Neural progenitor cell (in vitro differentiated cells): ENCODE measurements at regions not wholly inside any gene's neighbourhood (a gene's known extent, or its start where the extent isn't known, plus 50 kb on each side); places are given as distances from the start of the nearest gene placed in this dataset.

Source experiments
- DNase-seq: peaks from one replicate; pipeline ENCODE4 v3.0.0-alpha.2; 2016; ENCODE audit warnings: low spot score
- H2AFZ ChIP-seq: fragments of 200-600 bp; sonication (generic); replicated peaks from 2 replicates; pipeline ENCODE4 v1.6.1; 2016; ENCODE audit warnings: antibody characterized with exemption
- H3F3A ChIP-seq: fragments of 200-600 bp; sonication (generic); 2 replicates; pipeline ENCODE4 v1.6.1; 2016; ENCODE audit warnings: antibody characterized with exemption, low read depth
- H3K27ac ChIP-seq: fragments of 200-600 bp; sonication (generic); 2 replicates; pipeline ENCODE4 v1.5.1; 2016; ENCODE audit warnings: mild to moderate bottlenecking
- H3K27me3 ChIP-seq: fragments of 200-600 bp; sonication (generic); 2 replicates; pipeline ENCODE4 v1.6.1; 2016; ENCODE audit warnings: mild to moderate bottlenecking, moderate library complexity
- H3K36me3 ChIP-seq: fragments of 200-600 bp; sonication (generic); 2 replicates; pipeline ENCODE4 v1.5.1; 2016
- H3K4me1 ChIP-seq: fragments of 200-600 bp; sonication (generic); 2 replicates; pipeline ENCODE4 v1.6.1; 2016; ENCODE audit warnings: mixed run types
- H3K4me2 ChIP-seq: fragments of 200-600 bp; sonication (generic); 2 replicates; pipeline ENCODE4 v1.6.1; 2016
- H3K4me3 ChIP-seq: fragments of 200-600 bp; sonication (generic); 2 replicates; pipeline ENCODE4 v1.5.1; 2016
- H3K79me2 ChIP-seq: fragments of 200-600 bp; sonication (generic); 2 replicates; pipeline ENCODE4 v1.6.1; 2016; ENCODE audit warnings: low read depth
- H3K9ac ChIP-seq: fragments of 200-600 bp; sonication (generic); 2 replicates; pipeline ENCODE4 v1.6.1; 2016
- H3K9me3 ChIP-seq: fragments of 200-600 bp; sonication (generic); 2 replicates; pipeline ENCODE4 v1.5.1; 2016; ENCODE audit warnings: low read depth
- H4K20me1 ChIP-seq: fragments of 200-600 bp; sonication (generic); 2 replicates; pipeline ENCODE4 v1.6.1; 2016; ENCODE audit warnings: low read depth
- H3K27ac Mint-ChIP-seq: 3 replicates; pipeline ENCODE4 v1.8.0; 2021; ENCODE audit warnings: mixed read lengths
- H3K27me3 Mint-ChIP-seq: 2 replicates; pipeline ENCODE4 v1.8.0; 2022; ENCODE audit warnings: low read depth, mild to moderate bottlenecking, inconsistent platforms, moderate library complexity, mixed read lengths; ENCODE audit not compliant: insufficient read depth
- H3K36me3 Mint-ChIP-seq: 3 replicates; pipeline ENCODE4 v1.8.0; 2021; ENCODE audit warnings: mixed read lengths
- H3K4me1 Mint-ChIP-seq: 3 replicates; pipeline ENCODE4 v1.8.0; 2021; ENCODE audit warnings: mixed read lengths
- H3K4me3 Mint-ChIP-seq: 3 replicates; pipeline ENCODE4 v1.8.0; 2021; ENCODE audit warnings: mild to moderate bottlenecking, moderate library complexity, mixed read lengths
- H3K9me3 Mint-ChIP-seq: 3 replicates; pipeline ENCODE4 v1.8.0; 2020; ENCODE audit warnings: mixed read lengths
- EZH2 ChIP-seq: fragments of 200-600 bp; sonication (generic); IDR thresholded peaks from 2 replicates; pipeline ENCODE4 v1.6.1; 2017; ENCODE audit warnings: antibody characterized with exemption, mild to moderate bottlenecking, moderate library complexity
- EZH2phosphoT487 ChIP-seq: fragments of 200-600 bp; sonication (generic); IDR thresholded peaks from 2 replicates; pipeline ENCODE4 v1.6.1; 2017; ENCODE audit warnings: antibody characterized with exemption
- TF ChIP-seq, protein P1 (sequence below): fragments of 200-600 bp; sonication (generic); IDR thresholded peaks from 2 replicates; pipeline ENCODE4 v1.5.1; 2017; ENCODE audit warnings: antibody characterized with exemption, mild to moderate bottlenecking

DNA sequence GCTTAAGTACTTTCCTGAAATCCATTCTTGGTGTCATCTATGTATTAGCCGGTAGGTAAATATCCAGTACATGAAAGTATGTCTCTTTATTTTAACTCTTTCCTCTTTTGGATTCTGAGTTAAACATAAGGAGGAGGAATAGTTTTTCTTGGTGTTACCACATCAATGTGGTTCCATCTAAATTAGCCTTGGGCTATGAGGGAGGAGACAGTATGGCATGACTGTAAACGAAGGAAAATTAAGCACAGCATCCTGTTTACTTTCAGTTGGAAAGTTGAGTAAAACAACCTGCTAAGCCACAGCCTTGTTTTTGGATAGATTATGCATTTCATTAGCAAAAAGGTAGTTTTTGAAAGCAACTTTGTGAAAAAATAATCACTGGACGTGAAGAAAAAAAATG, 693.0 kb upstream of the SOX9 start:
- Histone ChIP-seq H3K9ac (no peak overlapping the region), H3F3A (no peaks in the 10 kb centered on the region), H3K36me3 (no peaks in the 10 kb centered on the region), H4K20me1 (no peaks in the 10 kb centered on the region), H3K9me3 (no peaks in the 10 kb centered on the region), H3K4me3 (no peak overlapping the region), H3K27ac (no peak overlapping the region), H3K79me2 (no peaks in the 10 kb centered on the region), H3K27me3 (no peaks in the 10 kb centered on the region), H3K4me2 (no peak overlapping the region), H3K4me1 (no peaks in the 10 kb centered on the region), H2AFZ (no peak overlapping the region)
- DNase-seq: no peak
- H3K4me1 Mint-ChIP-seq: no peaks in the 10 kb centered on the region
- H3K4me3 Mint-ChIP-seq: no peak overlapping the region
- H3K27ac Mint-ChIP-seq: no peak overlapping the region
- no peaks in the 10 kb centered on the region for H3K36me3 Mint-ChIP-seq
- peaks cover 13% of the 10 kb centered on the region for H3K9me3 Mint-ChIP-seq
- H3K27me3 Mint-ChIP-seq: peaks cover 2% of the 10 kb centered on the region
- TF ChIP-seq EZH2 (no peak), EZH2phosphoT487 (no peak)
- TF ChIP-seq, protein P1, sequence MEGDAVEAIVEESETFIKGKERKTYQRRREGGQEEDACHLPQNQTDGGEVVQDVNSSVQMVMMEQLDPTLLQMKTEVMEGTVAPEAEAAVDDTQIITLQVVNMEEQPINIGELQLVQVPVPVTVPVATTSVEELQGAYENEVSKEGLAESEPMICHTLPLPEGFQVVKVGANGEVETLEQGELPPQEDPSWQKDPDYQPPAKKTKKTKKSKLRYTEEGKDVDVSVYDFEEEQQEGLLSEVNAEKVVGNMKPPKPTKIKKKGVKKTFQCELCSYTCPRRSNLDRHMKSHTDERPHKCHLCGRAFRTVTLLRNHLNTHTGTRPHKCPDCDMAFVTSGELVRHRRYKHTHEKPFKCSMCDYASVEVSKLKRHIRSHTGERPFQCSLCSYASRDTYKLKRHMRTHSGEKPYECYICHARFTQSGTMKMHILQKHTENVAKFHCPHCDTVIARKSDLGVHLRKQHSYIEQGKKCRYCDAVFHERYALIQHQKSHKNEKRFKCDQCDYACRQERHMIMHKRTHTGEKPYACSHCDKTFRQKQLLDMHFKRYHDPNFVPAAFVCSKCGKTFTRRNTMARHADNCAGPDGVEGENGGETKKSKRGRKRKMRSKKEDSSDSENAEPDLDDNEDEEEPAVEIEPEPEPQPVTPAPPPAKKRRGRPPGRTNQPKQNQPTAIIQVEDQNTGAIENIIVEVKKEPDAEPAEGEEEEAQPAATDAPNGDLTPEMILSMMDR: no peak

DNA sequence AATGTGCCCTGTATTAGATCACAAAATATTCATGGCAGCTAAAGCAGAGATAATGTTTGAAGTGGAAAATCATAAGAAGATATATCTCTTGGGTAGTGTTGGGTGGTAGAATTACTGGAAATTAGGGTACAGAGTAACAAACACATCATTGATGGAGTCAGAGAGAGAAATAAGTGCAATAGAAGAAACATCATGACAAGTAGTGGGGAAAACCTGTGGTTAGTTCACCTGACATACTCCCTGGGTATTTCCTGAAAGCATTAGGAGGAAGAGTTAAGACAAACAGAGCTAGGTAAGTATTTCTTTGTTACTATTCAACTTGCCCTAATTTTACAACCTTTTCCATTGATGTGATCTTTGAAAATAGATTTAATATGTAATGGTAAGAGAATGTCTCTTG, 691.9 kb upstream of the SOX9 start:
- Histone ChIP-seq H3K4me1 (no peaks in the 10 kb centered on the region), H3K4me3 (no peak overlapping the region), H3K36me3 (no peaks in the 10 kb centered on the region), H3F3A (no peaks in the 10 kb centered on the region), H4K20me1 (no peaks in the 10 kb centered on the region), H3K9ac (no peak overlapping the region), H3K9me3 (no peaks in the 10 kb centered on the region), H3K79me2 (no peaks in the 10 kb centered on the region), H3K27ac (no peak overlapping the region), H3K4me2 (no peak overlapping the region), H2AFZ (no peak overlapping the region), H3K27me3 (no peaks in the 10 kb centered on the region)
- H3K4me3 Mint-ChIP-seq: no peak overlapping the region
- H3K9me3 Mint-ChIP-seq: peaks cover 6% of the 10 kb centered on the region
- DNase-seq: no peak
- no peaks in the 10 kb centered on the region for H3K4me1 Mint-ChIP-seq
- H3K27me3 Mint-ChIP-seq: peaks cover 2% of the 10 kb centered on the region
- no peaks in the 10 kb centered on the region for H3K36me3 Mint-ChIP-seq
- H3K27ac Mint-ChIP-seq: no peak overlapping the region
- no peak for TF ChIP-seq EZH2phosphoT487
- TF ChIP-seq, protein P1: no peak
- no peak for TF ChIP-seq EZH2

DNA sequence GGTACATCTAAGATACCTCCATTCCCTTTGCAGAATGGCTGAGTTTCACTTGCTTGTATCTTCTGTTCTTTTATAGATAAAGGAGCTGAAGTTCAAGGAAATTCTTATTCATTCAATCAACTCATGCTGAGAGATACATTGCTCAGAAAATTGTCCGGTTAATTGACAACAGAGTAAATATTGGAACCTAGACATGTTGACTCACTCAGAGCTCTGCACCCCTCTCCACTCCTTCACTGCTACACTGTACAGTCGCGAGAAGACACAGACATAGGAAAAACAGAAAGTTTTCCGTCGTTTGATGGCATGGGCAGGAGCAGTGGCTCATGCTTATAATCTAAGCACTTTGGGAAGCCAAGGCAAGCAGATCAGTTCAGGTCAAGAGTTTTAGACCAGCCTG, 690.5 kb upstream of the SOX9 start:
- no peak overlapping the region for H2AFZ ChIP-seq
- no peak for TF ChIP-seq EZH2phosphoT487
- TF ChIP-seq EZH2: no peak
- TF ChIP-seq, protein P1: no peak

More for the DNA sequence above, 690.5 kb upstream of the SOX9 start:
- Histone ChIP-seq H3K79me2 (no peaks in the 10 kb centered on the region), H3K4me2 (no peak overlapping the region), H3K27me3 (no peaks in the 10 kb centered on the region), H3F3A (no peaks in the 10 kb centered on the region), H3K27ac (no peak overlapping the region), H3K36me3 (no peaks in the 10 kb centered on the region), H3K9ac (no peak overlapping the region), H4K20me1 (no peaks in the 10 kb centered on the region), H3K4me1 (no peaks in the 10 kb centered on the region), H3K4me3 (no peak overlapping the region), H3K9me3 (no peaks in the 10 kb centered on the region)
- Mint-ChIP-seq H3K9me3 (peaks cover 6% of the 10 kb centered on the region), H3K27ac (no peak overlapping the region), H3K4me1 (no peaks in the 10 kb centered on the region), H3K27me3 (peaks cover 2% of the 10 kb centered on the region), H3K4me3 (no peak overlapping the region), H3K36me3 (no peaks in the 10 kb centered on the region)
- DNase-seq: no peak
